Ovary (tissue), 7 donors: ENCODE measurements at regions not wholly inside any gene's neighbourhood (a gene's known extent, or its start where the extent isn't known, plus 50 kb on each side); places are given as distances from the start of the nearest gene placed in this dataset.

ENCODE experiments used
- DNase-seq, 5 donors: peaks; one replicate each; pipeline ENCODE4 v3.0.0-alpha.2; 2019 to 2020
- H3K27ac ChIP-seq, 2 donors: fragments of 200-600 bp; one replicate each; pipeline versions ENCODE4 v1.5.1 to v1.8.0; 2019 to 2022
- H3K27me3 ChIP-seq: fragments of 200-600 bp; one replicate; pipeline ENCODE4 v1.8.0; 2022
- H3K36me3 ChIP-seq: fragments of 200-600 bp; sonication (generic); one replicate; pipeline ENCODE4 v1.5.1; 2019
- H3K4me1 ChIP-seq: one replicate; pipeline ENCODE4 v1.8.1; 2013; ENCODE audit warnings: mild to moderate bottlenecking, moderate library complexity; ENCODE audit not compliant: insufficient read depth
- H3K4me3 ChIP-seq: fragments of 200-600 bp; sonication (generic); one replicate; pipeline ENCODE4 v1.5.1; 2017
- H3K9me3 ChIP-seq, 2 donors: fragments of 200-600 bp in 1 of 2; sonication (generic) in 1 of 2; one replicate each; pipeline versions ENCODE4 v1.5.1 to v1.8.1; 2013 to 2019; ENCODE audit warnings: mild to moderate bottlenecking in 1 of 2, moderate library complexity in 1 of 2
- EP300 ChIP-seq: sonication (generic); formaldehyde crosslinking; IDR thresholded peaks from one replicate; pipeline ENCODE4 v1.6.1; 2017; ENCODE audit warnings: antibody characterized with exemption
- POLR2A ChIP-seq: fragments of 450-650 bp; IDR thresholded peaks from one replicate; pipeline ENCODE4 v1.6.1; 2017; ENCODE audit warnings: antibody characterized with exemption, mild to moderate bottlenecking, moderate library complexity
- WGBS, 3 donors: extraction: QIAGEN DNeasy Blood & Tissue Kit in 1 of 3; methylation state at CpG; one replicate each; pipeline versions ENCODE4 v1.1.5 to v1.1.7; 2013 to 2017; 5-methylcytosine and 5-hydroxymethylcytosine counted together
- intact Hi-C, 4 donors: fragments of 100-400 bp; cut with DNase I; formaldehyde crosslinking; loops; one replicate each; pipeline versions ENCODE4 v1.11.0 to v1.15.1; 2022 to 2023
- TF ChIP-seq, protein P1 (sequence below), 3 donors: fragments of 450-650 bp in 2 of 3; fragments of 200-600 bp in 1 of 3; IDR thresholded peaks; one replicate each; pipeline versions ENCODE4 v1.5.1 to v1.8.0; 2016 to 2022; ENCODE audit warnings: antibody characterized with exemption in 3 of 3, mild to moderate bottlenecking in 1 of 3
- donor health status: DM: no; HTN: no; CAD: no; lungs with moderate emphysema.
- donor health status: DM: no; HTN: no; CAD: no.
- donor health status: Bipolar disorder and iron deficiency.
- donor health status: DM: no; HTN: no; CAD: no.
- donor health status: DM: yes; HTN: yes; CAD: no.

DNA sequence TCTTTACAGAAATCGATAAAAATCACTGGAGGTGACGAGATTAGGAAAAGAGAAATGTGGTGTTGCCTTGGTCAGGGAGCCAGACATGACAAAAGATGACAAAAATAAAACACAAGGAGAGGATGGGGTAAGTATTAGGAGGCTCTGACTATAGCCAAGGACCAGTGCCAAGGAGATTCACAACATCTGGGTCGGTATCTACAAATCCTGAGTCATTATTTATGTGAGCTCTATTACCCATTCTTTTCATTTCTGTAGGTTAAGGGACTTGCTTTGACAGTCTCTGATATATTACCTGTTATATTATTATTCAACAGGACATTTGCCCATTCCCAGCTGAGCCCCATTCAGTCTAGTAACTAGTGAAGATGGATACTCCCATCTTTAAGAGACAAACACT, 120.8 kb downstream of the TYW3 start:
- Histone ChIP-seq H3K27me3 (no peaks in the 10 kb centered on the region), H3K4me1 (no peaks in the 10 kb centered on the region), H3K36me3 (no peaks in the 10 kb centered on the region), H3K4me3 (no peak overlapping the region), H3K9me3 (no peaks in the 10 kb centered on the region), H3K27ac (no peak overlapping the region)
- WGBS, 3 donors = 68 to 72% (median 68%) methylated on average over 3 of the region's 3 CpGs
- TF ChIP-seq EP300 = no peak
- TF ChIP-seq, protein P1, sequence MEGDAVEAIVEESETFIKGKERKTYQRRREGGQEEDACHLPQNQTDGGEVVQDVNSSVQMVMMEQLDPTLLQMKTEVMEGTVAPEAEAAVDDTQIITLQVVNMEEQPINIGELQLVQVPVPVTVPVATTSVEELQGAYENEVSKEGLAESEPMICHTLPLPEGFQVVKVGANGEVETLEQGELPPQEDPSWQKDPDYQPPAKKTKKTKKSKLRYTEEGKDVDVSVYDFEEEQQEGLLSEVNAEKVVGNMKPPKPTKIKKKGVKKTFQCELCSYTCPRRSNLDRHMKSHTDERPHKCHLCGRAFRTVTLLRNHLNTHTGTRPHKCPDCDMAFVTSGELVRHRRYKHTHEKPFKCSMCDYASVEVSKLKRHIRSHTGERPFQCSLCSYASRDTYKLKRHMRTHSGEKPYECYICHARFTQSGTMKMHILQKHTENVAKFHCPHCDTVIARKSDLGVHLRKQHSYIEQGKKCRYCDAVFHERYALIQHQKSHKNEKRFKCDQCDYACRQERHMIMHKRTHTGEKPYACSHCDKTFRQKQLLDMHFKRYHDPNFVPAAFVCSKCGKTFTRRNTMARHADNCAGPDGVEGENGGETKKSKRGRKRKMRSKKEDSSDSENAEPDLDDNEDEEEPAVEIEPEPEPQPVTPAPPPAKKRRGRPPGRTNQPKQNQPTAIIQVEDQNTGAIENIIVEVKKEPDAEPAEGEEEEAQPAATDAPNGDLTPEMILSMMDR (IDR thresholded peaks at IDR 0.05) = no peak
- TF ChIP-seq POLR2A = no peak
- intact Hi-C loops = no loop called here
- no peak for DNase-seq

DNA sequence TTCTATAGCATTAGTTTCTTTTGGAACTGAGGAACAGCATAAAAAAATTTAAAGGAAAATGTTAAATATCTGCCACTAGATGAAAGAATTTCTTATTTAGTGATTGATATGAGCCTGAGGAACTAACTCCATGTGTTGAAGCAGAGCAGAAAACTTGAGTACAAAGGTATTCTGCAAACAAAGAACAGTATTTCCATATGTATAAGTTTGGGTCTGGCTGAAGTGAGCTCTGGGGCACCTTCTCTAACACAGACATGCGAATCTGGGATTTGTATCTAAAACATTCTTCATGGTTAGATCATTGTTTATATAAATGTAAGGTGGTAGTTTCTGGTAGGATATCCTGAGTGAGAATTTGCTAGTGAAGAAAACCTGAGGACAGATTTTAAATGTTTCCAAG, 123.2 kb downstream of the TYW3 start:
- no peak for DNase-seq
- H3K4me3 ChIP-seq = no peak overlapping the region
- 52 to 69% (median 55%) methylated on average over 1 of the region's 1 CpG for WGBS, 3 donors
- intact Hi-C loops = no loop called here
- TF ChIP-seq POLR2A (no peak), EP300 (no peak)
- TF ChIP-seq, protein P1 (IDR thresholded peaks at IDR 0.05) = no peak
- H3K36me3 ChIP-seq = no peaks in the 10 kb centered on the region
- no peak overlapping the region for H3K27ac ChIP-seq
- no peaks in the 10 kb centered on the region for H3K4me1 ChIP-seq
- no peaks in the 10 kb centered on the region for H3K27me3 ChIP-seq
- H3K9me3 ChIP-seq = no peaks in the 10 kb centered on the region

DNA sequence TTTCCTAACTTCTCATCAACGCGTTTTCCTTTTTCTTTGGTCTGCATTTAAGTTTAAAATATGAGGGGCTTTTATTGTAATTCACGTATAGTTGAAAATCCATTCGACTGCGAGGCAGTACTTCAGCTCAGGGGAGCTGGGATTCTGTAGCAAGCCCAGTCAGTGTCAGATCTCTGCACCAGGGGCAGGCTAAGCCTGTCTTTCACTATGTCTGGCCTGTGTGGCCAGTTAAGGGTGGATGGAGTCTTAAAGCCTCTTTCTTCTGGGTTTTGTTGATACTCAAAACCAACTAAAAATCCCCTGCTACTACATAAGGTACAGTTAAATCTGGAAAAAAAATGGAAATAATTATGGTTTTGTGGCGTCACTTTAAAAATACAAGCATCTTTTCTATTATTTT, 124.7 kb downstream of the TYW3 start:
- Histone ChIP-seq H3K9me3 (no peaks in the 10 kb centered on the region), H3K4me1 (no peaks in the 10 kb centered on the region), H3K27ac (no peak overlapping the region), H3K27me3 (no peaks in the 10 kb centered on the region), H3K36me3 (no peaks in the 10 kb centered on the region), H3K4me3 (no peak overlapping the region)
- intact Hi-C loops = no loop called here
- no peak for TF ChIP-seq EP300
- TF ChIP-seq, protein P1 (IDR thresholded peaks at IDR 0.05) = no peak
- TF ChIP-seq POLR2A = no peak
- WGBS, 3 donors = 82 to 85% (median 83%) methylated on average over 6 of the region's 6 CpGs
- DNase-seq = no peak

DNA sequence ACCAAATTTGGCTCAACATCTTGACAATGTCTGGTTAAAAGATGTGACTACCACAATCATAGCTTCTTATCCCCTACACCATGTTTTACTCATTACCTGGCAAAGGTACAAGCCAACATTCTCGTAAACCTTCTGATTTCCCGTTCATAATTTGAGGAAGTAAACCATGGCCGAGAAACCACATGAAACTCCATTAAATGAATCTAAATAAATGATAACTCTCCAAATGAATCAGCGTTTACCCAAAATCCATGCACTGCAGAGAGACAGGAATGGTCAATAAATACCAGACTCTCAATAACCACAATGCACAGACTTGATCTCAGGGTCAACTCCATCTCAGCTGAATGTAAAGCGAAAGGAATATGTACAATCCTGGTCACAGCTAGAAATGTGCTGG, 125.2 kb downstream of the TYW3 start:
- H3K4me1 ChIP-seq = no peaks in the 10 kb centered on the region
- no peaks in the 10 kb centered on the region for H3K9me3 ChIP-seq
- intact Hi-C loops = no loop called here
- H3K27me3 ChIP-seq = no peaks in the 10 kb centered on the region
- WGBS, 3 donors = 76 to 86% (median 82%) methylated on average over 5 of the region's 5 CpGs
- H3K36me3 ChIP-seq = no peaks in the 10 kb centered on the region
- H3K27ac ChIP-seq = no peak overlapping the region
- no peak overlapping the region for H3K4me3 ChIP-seq
- no peak for DNase-seq
- TF ChIP-seq, protein P1 (IDR thresholded peaks at IDR 0.05) = no peak
- no peak for TF ChIP-seq EP300
- TF ChIP-seq POLR2A = no peak

DNA sequence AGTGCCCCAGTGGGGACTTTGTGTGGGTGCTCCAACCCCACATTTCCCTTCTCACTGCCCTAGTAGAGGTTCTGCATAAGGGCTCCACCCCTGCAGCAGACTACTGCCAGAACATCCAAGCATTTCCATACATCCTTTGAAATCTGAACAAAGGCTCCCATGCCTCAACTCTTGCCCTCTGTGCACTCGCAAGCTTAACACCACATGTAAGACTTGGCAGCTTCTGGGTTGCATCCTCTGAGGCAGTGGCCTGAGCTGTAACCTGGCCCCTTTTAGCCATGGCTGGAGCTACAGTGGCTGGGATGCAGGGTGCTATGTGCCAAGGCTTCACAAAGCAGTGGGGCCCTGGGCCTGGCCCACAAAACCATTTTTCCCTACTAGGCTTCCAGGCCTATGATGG, 128.9 kb downstream of the TYW3 start:
- Histone ChIP-seq H3K27ac (no peak overlapping the region), H3K36me3 (no peaks in the 10 kb centered on the region), H3K9me3 (no peaks in the 10 kb centered on the region), H3K27me3 (no peaks in the 10 kb centered on the region), H3K4me1 (no peaks in the 10 kb centered on the region), H3K4me3 (no peak overlapping the region)
- DNase-seq = no peak
- WGBS, 3 donors = 81 to 91% (median 86%) methylated on average over 1 of the region's 1 CpG
- TF ChIP-seq EP300 (no peak), POLR2A (no peak)
- TF ChIP-seq, protein P1 (IDR thresholded peaks at IDR 0.05) = no peak
- intact Hi-C loops = no loop called here
